ENCODE measurements at regions not wholly inside any gene's neighbourhood (a gene's known extent, or its start where the extent isn't known, plus 50 kb on each side); places are given as distances from the start of the nearest gene placed in this dataset.

GRCh38 chr13:64075543-64076271 is 2660.1 kb upstream of the PCDH20 start:
- Mint-ChIP-seq H3K27ac (ENCODE audit: unreplicated experiment) (no peak overlapping the region), H3K36me3 (ENCODE audit: low read depth, unreplicated experiment) (no peaks in the 10 kb centered on the region), H3K4me3 (ENCODE audit: unreplicated experiment) (no peak overlapping the region), H3K4me1 (ENCODE audit: low read depth, unreplicated experiment) (no peaks in the 10 kb centered on the region), H3K9me3 (ENCODE audit: unreplicated experiment) (no peaks in the 10 kb centered on the region), H3K27me3 (ENCODE audit: low read depth, unreplicated experiment) (no peaks in the 10 kb centered on the region)
- no peak overlapping the region for H3K4me2 ChIP-seq (ENCODE audit: low read length)
- H3K27me3 ChIP-seq (ENCODE audit: insufficient read depth, low read length), result no peaks in the 10 kb centered on the region
- no peak for FAIRE-seq
- no peaks in the 10 kb centered on the region for H3K36me3 ChIP-seq (ENCODE audit: insufficient read depth, low read length)
- no peak for TF ChIP-seq EZH2 (IDR thresholded peaks at IDR 0.05; ENCODE audit: insufficient read depth, low read length)
- no peak for TF ChIP-seq CTCF (IDR thresholded peaks at IDR 0.05; ENCODE audit: insufficient read depth, low read depth, low read length)
- H4K20me1 ChIP-seq (ENCODE audit: insufficient read depth, low read length), result no peaks in the 10 kb centered on the region
- no peak overlapping the region for H3K27ac ChIP-seq (ENCODE audit: low read depth, low read length)
- no peak overlapping the region for H2AFZ ChIP-seq (ENCODE audit: low read depth, low read length)
- H3K79me2 ChIP-seq (ENCODE audit: insufficient read depth, low read length), result no peaks in the 10 kb centered on the region
- H3K9me3 ChIP-seq (ENCODE audit: insufficient read depth, low read depth, low read length), result no peaks in the 10 kb centered on the region
- no peak overlapping the region for H3K4me3 ChIP-seq (ENCODE audit: insufficient read depth, low read depth, low read length)
- H3K9ac ChIP-seq (ENCODE audit: low read length), result no peak overlapping the region
- no peak for DNase-seq (ENCODE audit: low read depth)
- H3K4me1 ChIP-seq (ENCODE audit: insufficient read depth, low read length), result no peaks in the 10 kb centered on the region

- Histone ChIP-seq H3K4me1 (ENCODE audit: insufficient read depth, low read length) (no peaks in the 10 kb centered on the region), H4K20me1 (ENCODE audit: insufficient read depth, low read length) (no peaks in the 10 kb centered on the region), H2AFZ (ENCODE audit: low read depth, low read length) (no peak overlapping the region), H3K36me3 (ENCODE audit: insufficient read depth, low read length) (no peaks in the 10 kb centered on the region), H3K4me3 (ENCODE audit: insufficient read depth, low read depth, low read length) (no peak overlapping the region), H3K27ac (ENCODE audit: low read depth, low read length) (no peak overlapping the region), H3K79me2 (ENCODE audit: insufficient read depth, low read length) (no peaks in the 10 kb centered on the region), H3K4me2 (ENCODE audit: low read length) (no peak overlapping the region), H3K27me3 (ENCODE audit: insufficient read depth, low read length) (no peaks in the 10 kb centered on the region), H3K9me3 (ENCODE audit: insufficient read depth, low read depth, low read length) (no peaks in the 10 kb centered on the region), H3K9ac (ENCODE audit: low read length) (no peak overlapping the region)
- Mint-ChIP-seq H3K27me3 (ENCODE audit: low read depth, unreplicated experiment) (no peaks in the 10 kb centered on the region), H3K9me3 (ENCODE audit: unreplicated experiment) (no peaks in the 10 kb centered on the region), H3K4me1 (ENCODE audit: low read depth, unreplicated experiment) (no peaks in the 10 kb centered on the region), H3K36me3 (ENCODE audit: low read depth, unreplicated experiment) (no peaks in the 10 kb centered on the region), H3K27ac (ENCODE audit: unreplicated experiment) (no peak overlapping the region), H3K4me3 (ENCODE audit: unreplicated experiment) (no peak overlapping the region)
- FAIRE-seq, result no peak
- TF ChIP-seq EZH2 (IDR thresholded peaks at IDR 0.05; ENCODE audit: insufficient read depth, low read length) (no peak), CTCF (IDR thresholded peaks at IDR 0.05; ENCODE audit: insufficient read depth, low read depth, low read length) (no peak)
- no peak for DNase-seq (ENCODE audit: low read depth)
Measured at GRCh38 chr13:64074971-64075474, 2659.4 kb upstream of the PCDH20 start.

GRCh38 chr13:64073203-64073602 is 2657.6 kb upstream of the PCDH20 start:
- H3K9me3 Mint-ChIP-seq (ENCODE audit: unreplicated experiment), result no peaks in the 10 kb centered on the region
- H3K27me3 Mint-ChIP-seq (ENCODE audit: low read depth, unreplicated experiment), result no peaks in the 10 kb centered on the region
- Histone ChIP-seq H3K79me2 (ENCODE audit: insufficient read depth, low read length) (no peaks in the 10 kb centered on the region), H3K27ac (ENCODE audit: low read depth, low read length) (no peak overlapping the region), H3K9me3 (ENCODE audit: insufficient read depth, low read depth, low read length) (no peaks in the 10 kb centered on the region), H3K36me3 (ENCODE audit: insufficient read depth, low read length) (no peaks in the 10 kb centered on the region), H3K4me1 (ENCODE audit: insufficient read depth, low read length) (no peaks in the 10 kb centered on the region), H3K9ac (ENCODE audit: low read length) (no peak overlapping the region), H3K27me3 (ENCODE audit: insufficient read depth, low read length) (no peaks in the 10 kb centered on the region), H4K20me1 (ENCODE audit: insufficient read depth, low read length) (no peaks in the 10 kb centered on the region), H3K4me2 (ENCODE audit: low read length) (no peak overlapping the region), H3K4me3 (ENCODE audit: insufficient read depth, low read depth, low read length) (no peak overlapping the region), H2AFZ (ENCODE audit: low read depth, low read length) (no peak overlapping the region)
- no peak overlapping the region for H3K4me3 Mint-ChIP-seq (ENCODE audit: unreplicated experiment)
- no peak overlapping the region for H3K27ac Mint-ChIP-seq (ENCODE audit: unreplicated experiment)
- H3K4me1 Mint-ChIP-seq (ENCODE audit: low read depth, unreplicated experiment), result no peaks in the 10 kb centered on the region
- DNase-seq (ENCODE audit: low read depth) (no peak), FAIRE-seq (no peak)
- no peaks in the 10 kb centered on the region for H3K36me3 Mint-ChIP-seq (ENCODE audit: low read depth, unreplicated experiment)
- TF ChIP-seq EZH2 (IDR thresholded peaks at IDR 0.05; ENCODE audit: insufficient read depth, low read length), result no peak

Measured in astrocyte (in vitro differentiated cells and primary cell).